ENCODE measurements at regions not wholly inside any gene's neighbourhood (a gene's known extent, or its start where the extent isn't known, plus 50 kb on each side); places are given as distances from the start of the nearest gene placed in this dataset.

- DNase-seq (no peak), ATAC-seq (replicated peaks in 1 of 2) (no peak)
- Mint-ChIP-seq H3K27me3 (ENCODE audit: low read depth) (no peaks in the 10 kb centered on the region), H3K27ac (no peak overlapping the region), H3K9me3 (peaks cover 3 to 7% of the 10 kb centered on the region in 2 donors), H3K4me3 (no peak overlapping the region), H3K36me3 (ENCODE audit: insufficient read depth in 2 of 2) (peaks cover 5 to 10% of the 10 kb centered on the region in 2 donors), H3K4me1 (ENCODE audit: low read depth) (peaks cover 31% of the 10 kb centered on the region)
Measured at GRCh38 chr13:73971481-73971880, 162.7 kb downstream of the KLF12 start.

DNA sequence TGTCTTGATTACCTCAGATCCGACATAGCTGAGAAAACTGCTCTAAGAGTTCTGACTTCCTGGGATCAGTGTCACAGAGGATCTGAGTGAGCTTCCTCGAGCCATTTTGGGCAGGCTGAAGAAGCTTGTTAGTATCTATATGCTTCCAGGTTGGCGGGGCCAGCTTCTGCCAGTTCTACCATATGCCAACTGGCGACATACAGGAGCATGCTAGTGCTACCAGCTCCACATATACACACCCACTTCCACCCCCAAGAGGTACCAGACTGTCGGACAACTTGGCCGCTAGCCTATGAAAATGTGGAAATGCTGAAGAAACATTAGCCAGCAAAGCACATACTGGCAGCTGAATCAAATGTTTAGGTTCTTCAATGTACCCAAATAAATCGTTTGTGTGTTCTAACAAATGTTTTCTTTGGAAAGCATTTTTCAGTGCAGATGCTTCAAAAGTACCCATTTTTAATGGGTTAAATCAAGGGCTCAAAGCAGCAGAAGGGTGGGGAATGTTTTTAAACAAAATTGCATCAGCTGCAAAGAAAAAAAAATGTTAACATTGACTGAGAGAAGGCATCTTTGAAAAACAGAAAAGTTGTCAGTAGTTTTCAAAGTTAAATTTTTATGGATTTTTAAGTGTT lies 163.7 kb downstream of the KLF12 start:
- DNase-seq (no peak), ATAC-seq (replicated peaks in 1 of 2) (no peak)
- Mint-ChIP-seq H3K4me1 (ENCODE audit: low read depth) (peaks cover 30% of the 10 kb centered on the region), H3K9me3 (peaks cover 3 to 7% of the 10 kb centered on the region in 2 donors), H3K4me3 (no peak overlapping the region), H3K27ac (no peak overlapping the region), H3K27me3 (ENCODE audit: low read depth) (no peaks in the 10 kb centered on the region), H3K36me3 (ENCODE audit: insufficient read depth in 2 of 2) (peaks cover 5 to 12% of the 10 kb centered on the region in 2 donors)

GRCh38 chr13:73967397-73968165 lies 166.6 kb downstream of the KLF12 start:
- Mint-ChIP-seq H3K36me3 (ENCODE audit: insufficient read depth in 2 of 2) (peaks cover 1 to 3% of the 10 kb centered on the region in 2 donors), H3K4me1 (ENCODE audit: low read depth) (peaks cover 25% of the 10 kb centered on the region), H3K4me3 (no peak overlapping the region), H3K9me3 (no peaks in the 10 kb centered on the region), H3K27ac (no peak overlapping the region), H3K27me3 (ENCODE audit: low read depth) (no peaks in the 10 kb centered on the region)
- ATAC-seq (replicated peaks in 1 of 2) (no peak), DNase-seq (no peak)

- peaks cover 25% of the 10 kb centered on the region for H3K4me1 Mint-ChIP-seq (ENCODE audit: low read depth)
- H3K4me3 Mint-ChIP-seq: no peak overlapping the region
- H3K27ac Mint-ChIP-seq: no peak overlapping the region
- DNase-seq: no peak
- H3K27me3 Mint-ChIP-seq (ENCODE audit: low read depth): no peaks in the 10 kb centered on the region
- H3K36me3 Mint-ChIP-seq (ENCODE audit: insufficient read depth in 2 of 2): peaks cover 1 to 3% of the 10 kb centered on the region in 2 donors
- no peaks in the 10 kb centered on the region for H3K9me3 Mint-ChIP-seq
- no peak for ATAC-seq (replicated peaks in 1 of 2)
Measured at GRCh38 chr13:73966331-73966730, 167.9 kb downstream of the KLF12 start.

GRCh38 chr13:73962284-73962683 lies 171.9 kb downstream of the KLF12 start:
- DNase-seq (no peak), ATAC-seq (replicated peaks in 1 of 2) (no peak)
- Mint-ChIP-seq H3K27me3 (ENCODE audit: low read depth) (no peaks in the 10 kb centered on the region), H3K27ac (no peak overlapping the region), H3K4me1 (ENCODE audit: low read depth) (peaks cover 12% of the 10 kb centered on the region), H3K36me3 (ENCODE audit: insufficient read depth in 2 of 2) (peaks cover 1 to 2% of the 10 kb centered on the region in 2 donors), H3K9me3 (peaks cover 0 to 2% of the 10 kb centered on the region in 2 donors), H3K4me3 (no peak overlapping the region)

DNA sequence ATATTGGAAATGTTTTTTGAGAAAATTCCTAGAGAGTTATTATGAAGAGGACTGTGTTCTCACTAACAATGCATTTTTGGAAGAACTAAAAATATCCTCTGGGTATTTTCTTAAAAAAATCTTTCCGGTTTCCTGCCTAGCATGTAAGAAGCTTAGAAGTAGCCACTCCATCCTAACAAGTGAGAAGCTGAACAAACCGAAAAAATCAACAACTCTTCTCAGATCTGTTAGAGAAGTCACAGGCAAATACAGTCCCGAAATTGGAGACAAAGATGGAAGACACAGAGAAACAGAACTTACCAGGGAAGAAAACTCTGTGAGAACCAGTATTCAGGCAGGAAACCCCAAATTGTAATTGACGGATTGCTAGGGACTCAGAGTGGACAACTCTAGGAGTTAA lies 173.0 kb downstream of the KLF12 start:
- Mint-ChIP-seq H3K9me3 (peaks cover 0 to 2% of the 10 kb centered on the region in 2 donors), H3K36me3 (ENCODE audit: insufficient read depth in 2 of 2) (peaks cover 1 to 2% of the 10 kb centered on the region in 2 donors), H3K27ac (peak overlapping the region; percentile 54), H3K4me3 (no peak overlapping the region), H3K4me1 (ENCODE audit: low read depth) (peaks cover 11% of the 10 kb centered on the region), H3K27me3 (ENCODE audit: low read depth) (no peaks in the 10 kb centered on the region)
- DNase-seq: no peak
- ATAC-seq (replicated peaks in 1 of 2): no peak

DNA sequence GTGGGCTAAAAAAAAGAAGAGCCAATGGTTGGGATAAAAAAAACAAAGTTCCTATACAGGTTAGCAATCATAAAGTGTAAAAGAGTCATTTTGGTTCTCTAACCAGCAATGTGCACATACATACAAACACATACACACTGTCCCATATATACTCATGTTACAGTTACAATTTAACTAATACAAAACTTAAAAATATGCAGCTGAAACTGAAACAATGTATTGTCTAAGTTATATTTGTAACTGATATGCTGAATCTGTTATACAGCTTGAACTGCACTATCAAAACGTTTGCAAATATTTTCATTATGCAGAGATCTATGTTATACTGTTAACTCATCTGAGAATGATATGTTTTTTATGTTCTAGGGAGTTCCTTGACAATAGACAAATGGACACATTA lies 173.7 kb downstream of the KLF12 start:
- Mint-ChIP-seq H3K27me3 (ENCODE audit: low read depth) (no peaks in the 10 kb centered on the region), H3K9me3 (peaks cover 0 to 2% of the 10 kb centered on the region in 2 donors), H3K4me1 (ENCODE audit: low read depth) (peaks cover 18% of the 10 kb centered on the region), H3K4me3 (no peak overlapping the region), H3K36me3 (ENCODE audit: insufficient read depth in 2 of 2) (peaks cover 0 to 2% of the 10 kb centered on the region in 2 donors), H3K27ac (no peak overlapping the region)
- ATAC-seq (replicated peaks in 1 of 2): no peak
- DNase-seq: no peak

GRCh38 chr13:73958657-73959397 lies 175.4 kb downstream of the KLF12 start:
- Mint-ChIP-seq H3K4me3 (no peak overlapping the region), H3K4me1 (ENCODE audit: low read depth) (peaks cover 12% of the 10 kb centered on the region), H3K27me3 (ENCODE audit: low read depth) (no peaks in the 10 kb centered on the region), H3K27ac (no peak overlapping the region), H3K36me3 (ENCODE audit: insufficient read depth in 2 of 2) (peaks cover 0 to 2% of the 10 kb centered on the region in 2 donors), H3K9me3 (peaks cover 0 to 2% of the 10 kb centered on the region in 2 donors)
- ATAC-seq (replicated peaks in 1 of 2) (no peak), DNase-seq (no peak)

DNA sequence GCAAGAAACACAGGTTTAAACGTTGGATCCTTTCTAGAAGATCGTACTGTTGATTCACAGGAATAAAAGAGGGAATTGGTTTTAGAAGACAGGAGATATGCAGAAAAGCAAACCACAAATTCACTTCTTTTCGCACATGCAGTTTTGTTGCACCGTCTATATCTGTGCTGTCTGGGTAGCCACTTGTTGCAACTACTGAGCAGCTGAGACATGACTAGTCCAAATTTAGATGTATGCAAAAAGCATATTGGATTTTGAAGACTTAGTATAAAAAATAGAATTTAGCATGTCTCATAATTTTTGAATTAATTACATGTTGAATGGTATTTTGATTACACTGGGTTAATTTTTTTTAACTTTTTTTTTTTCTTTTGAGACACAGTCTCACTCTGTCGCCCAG lies 176.3 kb downstream of the KLF12 start:
- ATAC-seq (replicated peaks in 1 of 2) (no peak), DNase-seq (no peak)
- Mint-ChIP-seq H3K36me3 (ENCODE audit: insufficient read depth in 2 of 2) (peaks cover 0 to 2% of the 10 kb centered on the region in 2 donors), H3K9me3 (peaks cover 0 to 2% of the 10 kb centered on the region in 2 donors), H3K27me3 (ENCODE audit: low read depth) (no peaks in the 10 kb centered on the region), H3K27ac (no peak overlapping the region), H3K4me1 (ENCODE audit: low read depth) (peaks cover 19% of the 10 kb centered on the region), H3K4me3 (no peak overlapping the region)

DNA sequence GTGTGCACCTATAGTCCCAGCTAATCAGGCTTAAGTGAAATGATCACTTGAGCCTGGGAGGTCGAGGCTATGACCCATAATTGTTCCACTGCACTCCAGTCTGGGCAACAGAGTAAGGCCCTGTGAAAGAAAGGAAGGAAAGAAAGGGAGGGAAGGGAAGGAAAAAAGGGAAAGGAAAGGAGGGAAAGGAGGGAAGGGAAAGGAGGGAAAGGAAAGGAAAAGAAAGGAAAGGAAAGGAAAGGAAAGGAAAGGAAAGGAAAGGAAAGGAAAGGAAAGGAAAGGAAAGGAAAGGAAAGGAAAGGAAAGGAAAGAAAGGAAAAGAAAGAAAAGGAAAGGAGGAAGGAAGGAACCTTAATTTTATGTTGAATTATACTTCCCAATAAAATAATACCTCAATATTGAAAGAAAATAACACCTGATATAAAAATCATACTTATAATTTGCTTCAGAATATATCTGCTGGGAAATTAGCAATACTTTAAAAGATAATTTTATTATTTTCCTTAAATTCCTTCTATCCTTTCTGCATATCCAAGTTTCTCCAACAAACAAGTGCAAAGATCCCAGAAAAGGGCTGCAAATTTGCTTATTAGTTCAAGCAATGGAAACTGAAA lies 177.3 kb downstream of the KLF12 start:
- Mint-ChIP-seq H3K9me3 (peaks cover 0 to 2% of the 10 kb centered on the region in 2 donors), H3K27ac (no peak overlapping the region), H3K4me3 (no peak overlapping the region), H3K27me3 (ENCODE audit: low read depth) (no peaks in the 10 kb centered on the region), H3K4me1 (ENCODE audit: low read depth) (peaks cover 29% of the 10 kb centered on the region), H3K36me3 (ENCODE audit: insufficient read depth in 2 of 2) (peaks cover 2% of the 10 kb centered on the region in 2 donors)
- ATAC-seq (replicated peaks in 1 of 2) (no peak), DNase-seq (no peak)

DNA sequence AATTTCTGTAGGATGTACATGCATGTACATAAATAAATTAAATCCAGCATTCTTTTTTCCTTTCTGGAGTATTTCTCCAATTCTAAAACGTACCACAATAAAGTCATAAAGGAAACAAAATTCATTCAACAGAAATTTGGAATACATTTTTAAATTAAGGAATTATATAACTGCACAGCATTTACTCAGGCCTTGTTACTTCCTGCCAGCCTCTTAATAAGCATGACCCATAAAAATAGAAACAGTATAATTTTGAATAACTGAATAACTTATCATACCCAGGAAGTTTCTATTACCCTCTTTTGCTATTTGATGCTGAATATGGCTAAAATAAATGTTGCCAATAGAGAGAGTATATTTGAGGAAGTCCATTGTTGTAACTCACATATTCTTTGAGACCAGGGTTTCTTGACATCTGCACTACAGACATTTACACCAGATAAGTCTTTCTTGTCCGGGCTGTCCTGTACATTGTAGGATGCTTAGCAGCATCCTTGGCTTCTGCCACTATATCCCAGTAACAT lies 178.2 kb downstream of the KLF12 start:
- H3K4me1 Mint-ChIP-seq (ENCODE audit: low read depth): peaks cover 35% of the 10 kb centered on the region
- no peaks in the 10 kb centered on the region for H3K9me3 Mint-ChIP-seq
- DNase-seq: no peak
- no peaks in the 10 kb centered on the region for H3K27me3 Mint-ChIP-seq (ENCODE audit: low read depth)
- H3K4me3 Mint-ChIP-seq: no peak overlapping the region
- H3K36me3 Mint-ChIP-seq (ENCODE audit: insufficient read depth in 2 of 2): peaks cover 0 to 2% of the 10 kb centered on the region in 2 donors
- H3K27ac Mint-ChIP-seq: peak overlapping the region; percentile 91
- ATAC-seq (replicated peaks in 1 of 2): no peak

- DNase-seq: no peak
- Mint-ChIP-seq H3K4me3 (no peak overlapping the region), H3K36me3 (ENCODE audit: insufficient read depth in 2 of 2) (peaks cover 1 to 6% of the 10 kb centered on the region in 2 donors), H3K4me1 (ENCODE audit: low read depth) (peaks cover 36% of the 10 kb centered on the region), H3K27ac (no peak overlapping the region), H3K9me3 (no peaks in the 10 kb centered on the region), H3K27me3 (ENCODE audit: low read depth) (no peaks in the 10 kb centered on the region)
- no peak for ATAC-seq (replicated peaks in 1 of 2)
Measured at GRCh38 chr13:73954808-73955207, 179.4 kb downstream of the KLF12 start.
